Spleen (tissue), 11 donors: ENCODE measurements at regions not wholly inside any gene's neighbourhood (a gene's known extent, or its start where the extent isn't known, plus 50 kb on each side); places are given as distances from the start of the nearest gene placed in this dataset.

ENCODE experiments used
- DNase-seq: peaks from one replicate; pipeline ENCODE4 v3.0.0-alpha.2; 2020
- H3K27ac ChIP-seq, 8 donors: fragments of 200-600 bp; sonication (generic) in 7 of 8; 1 replicate in 4 of 8; 2 replicates in 4 of 8; pipeline versions ENCODE4 v1.5.0 to v1.8.0; 2016 to 2021; ENCODE audit warnings: inconsistent platforms in 4 of 8, mild to moderate bottlenecking in 4 of 8, moderate library complexity in 1 of 8
- H3K27me3 ChIP-seq, 7 donors: fragments of 200-600 bp; sonication (generic) in 6 of 7; replicated peaks in 1 of 7; 1 replicate in 4 of 7; 2 replicates in 3 of 7; pipeline versions ENCODE4 v1.5.0 to v1.8.0; 2016 to 2021; ENCODE audit warnings: inconsistent platforms in 3 of 7, mild to moderate bottlenecking in 1 of 7
- H3K36me3 ChIP-seq, 6 donors: fragments of 200-600 bp; sonication (generic) in 5 of 6; 1 replicate in 4 of 6; 2 replicates in 2 of 6; pipeline versions ENCODE4 v1.5.0 to v1.8.0; 2016 to 2021; ENCODE audit warnings: inconsistent platforms in 2 of 6
- H3K4me1 ChIP-seq, 6 donors: fragments of 200-600 bp; sonication (generic) in 5 of 6; 1 replicate in 3 of 6; 2 replicates in 3 of 6; pipeline versions ENCODE4 v1.5.0 to v1.8.0; 2016 to 2021; ENCODE audit warnings: inconsistent platforms in 3 of 6
- H3K4me3 ChIP-seq, 8 donors: fragments of 200-600 bp; sonication (generic) in 7 of 8; 1 replicate in 4 of 8; 2 replicates in 4 of 8; pipeline versions ENCODE4 v1.5.0 to v1.8.0; 2016 to 2021; ENCODE audit warnings: inconsistent platforms in 4 of 8, mild to moderate bottlenecking in 4 of 8, moderate library complexity in 2 of 8
- H3K9me3 ChIP-seq, 8 donors: fragments of 200-600 bp; sonication (generic) in 7 of 8; 1 replicate in 4 of 8; 2 replicates in 4 of 8; pipeline versions ENCODE4 v1.5.0 to v1.8.0; 2016 to 2021; ENCODE audit warnings: inconsistent platforms in 4 of 8
- CTCF ChIP-seq, 11 experiments: fragments of 200-600 bp in 7 of 11; fragments of 450-650 bp in 4 of 11; sonication (generic) in 4 of 11; IDR thresholded peaks in 8 of 11; conservative IDR thresholded peaks in 3 of 11; 1 replicate in 7 of 11; 2 replicates in 4 of 11; pipeline versions ENCODE4 v1.4.0 to v1.8.0; 2016 to 2021; ENCODE audit warnings: antibody characterized with exemption in 11 of 11, inconsistent platforms in 4 of 11, mild to moderate bottlenecking in 1 of 11
- POLR2A ChIP-seq, 3 donors: fragments of 450-650 bp; IDR thresholded peaks; one replicate each; pipeline ENCODE4 v1.5.1; 2017; ENCODE audit warnings: antibody characterized with exemption in 3 of 3, mild to moderate bottlenecking in 1 of 3
- POLR2AphosphoS5 ChIP-seq, 3 donors: sonication (generic); formaldehyde crosslinking; IDR thresholded peaks; one replicate each; pipeline ENCODE4 v1.5.1; 2017; ENCODE audit warnings: antibody characterized with exemption in 3 of 3
- WGBS, 5 donors: extraction: QIAGEN DNeasy Blood & Tissue Kit in 3 of 5; methylation state at CpG; one replicate each; pipeline versions ENCODE4 v1.1.5 to v1.1.7; 2013 to 2018; 5-methylcytosine and 5-hydroxymethylcytosine counted together
- intact Hi-C: fragments of 100-400 bp; cut with DNase I; formaldehyde crosslinking; loops from one replicate; pipeline ENCODE4 v1.15.0; 2023; ENCODE audit warnings: low total_unique reads
- donor health status: healthy with polysubstance abuse.
- donor health status: DM: no; HTN: no; CAD: no; lungs with moderate emphysema.
- donor health status: DM: no; HTN: no; CAD: no.
- donor health status: Bipolar disorder and iron deficiency.
- donor health status: healthy.
- donor health status: DM: no; HTN: no; CAD: no.
- donor health status: DM: yes; HTN: yes; CAD: no.

- H3K4me1 ChIP-seq = no peaks in the 10 kb centered on the region
- WGBS, 5 donors = 64 to 91% (median 85%) methylated on average over 4 to 5 of the region's 5 CpGs
- peak; percentile 36 for DNase-seq
- TF ChIP-seq CTCF (IDR thresholded peaks at IDR 0.05 in 8 of 11, conservative IDR thresholded peaks at IDR 0.05 in 3 of 11) (no peak), POLR2A (IDR thresholded peaks at IDR 0.05) (no peak), POLR2AphosphoS5 (IDR thresholded peaks at IDR 0.05) (no peak)
- peaks cover 0 to 4% (median 0%) of the 10 kb centered on the region in 7 donors for H3K27me3 ChIP-seq
- no peaks in the 10 kb centered on the region for H3K36me3 ChIP-seq
- no peak overlapping the region for H3K4me3 ChIP-seq
- intact Hi-C loops = no loop called here
- no peaks in the 10 kb centered on the region for H3K9me3 ChIP-seq
- H3K27ac ChIP-seq = no peak overlapping the region
Measured at GRCh38 chr9:126025991-126026390, 278.8 kb downstream of the PBX3 start.

GRCh38 chr9:126027566-126027965 is 280.4 kb downstream of the PBX3 start:
- Histone ChIP-seq H3K27me3 (peaks cover 0 to 11% (median 0%) of the 10 kb centered on the region in 7 donors), H3K27ac (no peak overlapping the region), H3K4me3 (no peak overlapping the region), H3K4me1 (no peaks in the 10 kb centered on the region), H3K36me3 (no peaks in the 10 kb centered on the region), H3K9me3 (no peaks in the 10 kb centered on the region)
- WGBS, 5 donors = 66 to 71% (median 69%) methylated on average over 5 of the region's 5 CpGs
- DNase-seq = peak; percentile 17
- TF ChIP-seq CTCF (IDR thresholded peaks at IDR 0.05 in 8 of 11, conservative IDR thresholded peaks at IDR 0.05 in 3 of 11) (no peak), POLR2AphosphoS5 (IDR thresholded peaks at IDR 0.05) (no peak), POLR2A (IDR thresholded peaks at IDR 0.05) (no peak)
- intact Hi-C loops = no loop called here

- TF ChIP-seq POLR2A (IDR thresholded peaks at IDR 0.05) = no peak
- no peak for TF ChIP-seq POLR2AphosphoS5 (IDR thresholded peaks at IDR 0.05)
- TF ChIP-seq CTCF (IDR thresholded peaks at IDR 0.05 in 8 of 11, conservative IDR thresholded peaks at IDR 0.05 in 3 of 11) = no peak
- DNase-seq = peak; percentile 23
- H3K4me1 ChIP-seq = no peaks in the 10 kb centered on the region
- H3K36me3 ChIP-seq = no peaks in the 10 kb centered on the region
- 87 to 95% (median 92%) methylated on average over 10 of the region's 10 CpGs for WGBS, 5 donors
- intact Hi-C loops = no loop called here
- H3K27me3 ChIP-seq = peaks cover 0 to 18% (median 0%) of the 10 kb centered on the region in 7 donors
- H3K27ac ChIP-seq = no peak overlapping the region
- H3K4me3 ChIP-seq = no peak overlapping the region
- no peaks in the 10 kb centered on the region for H3K9me3 ChIP-seq
Measured at GRCh38 chr9:126028746-126029145, 281.6 kb downstream of the PBX3 start.

- H3K27ac ChIP-seq = no peak overlapping the region
- no peaks in the 10 kb centered on the region for H3K4me1 ChIP-seq
- H3K27me3 ChIP-seq = peaks cover 0 to 35% (median 0%) of the 10 kb centered on the region in 7 donors
- WGBS, 5 donors = 57 to 77% (median 75%) methylated on average over 7 of the region's 7 CpGs
- H3K36me3 ChIP-seq = no peaks in the 10 kb centered on the region
- TF ChIP-seq POLR2AphosphoS5 (IDR thresholded peaks at IDR 0.05) (no peak), CTCF (IDR thresholded peaks at IDR 0.05 in 8 of 11, conservative IDR thresholded peaks at IDR 0.05 in 3 of 11) (no peak), POLR2A (IDR thresholded peaks at IDR 0.05) (no peak)
- DNase-seq = peak; percentile 67
- no peaks in the 10 kb centered on the region for H3K9me3 ChIP-seq
- no peak overlapping the region for H3K4me3 ChIP-seq
- intact Hi-C loops = no loop called here
Measured at GRCh38 chr9:126030716-126031115, 283.5 kb downstream of the PBX3 start.
